K562 (cell line): ENCODE measurements at regions not wholly inside any gene's neighbourhood (a gene's known extent, or its start where the extent isn't known, plus 50 kb on each side); places are given as distances from the start of the nearest gene placed in this dataset.
A peak's percentile ranks its signal among the peaks of the same experiment; 100 is the strongest.

ENCODE experiments used
- CBFA2T2 ChIP-seq: fragments of 450-650 bp; conservative IDR thresholded peaks from 2 replicates; pipeline ENCODE4 v1.6.1; 2017; ENCODE audit warnings: mild to moderate bottlenecking
- CHAMP1 ChIP-seq: fragments of 450-650 bp; IDR thresholded peaks from 2 replicates; pipeline ENCODE4 v1.6.1; 2016; ENCODE audit warnings: mild to moderate bottlenecking
- FOSL1 ChIP-seq: fragments of 200-800 bp; sonication (Bioruptor generic); conservative IDR thresholded peaks from 2 replicates; pipeline ENCODE4 v1.6.1; 2016; ENCODE audit warnings: missing genetic modification characterization, missing compliant biosample characterization
- FOXJ3 ChIP-seq: sonication (generic); formaldehyde crosslinking; IDR thresholded peaks from 2 replicates; pipeline ENCODE4 v1.4.0; 2020; ENCODE audit warnings: mild to moderate bottlenecking, missing genetic modification reagents
- HDAC8 ChIP-seq: fragments of 450-650 bp; IDR thresholded peaks from 2 replicates; pipeline ENCODE4 v1.6.1; 2016; ENCODE audit warnings: mild to moderate bottlenecking, missing genetic modification characterization, moderate library complexity, missing compliant biosample characterization
- NCOA4 ChIP-seq: fragments of 450-650 bp; IDR thresholded peaks from 2 replicates; pipeline ENCODE4 v1.6.1; 2018; ENCODE audit warnings: mild to moderate bottlenecking; ENCODE audit not compliant: partially characterized antibody
- POLR2H ChIP-seq: IDR thresholded peaks from 2 replicates; pipeline ENCODE4 v1.6.1; 2016; ENCODE audit warnings: missing genetic modification characterization, low read depth, mild to moderate bottlenecking, control low read depth, missing compliant biosample characterization, moderate library complexity
- SAFB ChIP-seq: fragments of 200-400 bp; formaldehyde crosslinking; IDR thresholded peaks from 2 replicates; pipeline ENCODE4 v1.6.1; 2017; ENCODE audit warnings: low read depth, low read length, borderline replicate concordance
- SFPQ ChIP-seq: fragments of 200-400 bp; formaldehyde crosslinking; IDR thresholded peaks from 2 replicates; pipeline ENCODE4 v1.6.1; 2017; ENCODE audit warnings: mild to moderate bottlenecking, low read depth, low read length, moderate library complexity
- TFAM ChIP-seq: fragments of 250-450 bp; sonication (Bioruptor Pico); conservative IDR thresholded peaks from 2 replicates; pipeline ENCODE4 v1.5.0; 2021; ENCODE audit warnings: mild to moderate bottlenecking, moderate library complexity
- VEZF1 ChIP-seq: fragments of 200-800 bp; sonication (Bioruptor generic); IDR thresholded peaks from 2 replicates; pipeline ENCODE4 v1.6.1; 2017; ENCODE audit warnings: missing genetic modification characterization, missing compliant biosample characterization
- WHSC1 ChIP-seq: IDR thresholded peaks from one replicate; pipeline ENCODE4 v1.6.1; 2012; ENCODE audit warnings: low read length, control low read depth, inconsistent platforms
- ZNF165 ChIP-seq: fragments of 250-450 bp; sonication (Bioruptor Pico); IDR thresholded peaks from 2 replicates; pipeline ENCODE4 v1.4.0; 2020; ENCODE audit warnings: borderline replicate concordance
- ZNF316 ChIP-seq: fragments of 450-650 bp; IDR thresholded peaks from 2 replicates; pipeline ENCODE4 v1.6.1; 2016
- ZNF398 ChIP-seq: fragments of 250-450 bp; sonication (Bioruptor Pico); IDR thresholded peaks from 2 replicates; pipeline ENCODE4 v1.8.0; 2021; ENCODE audit warnings: moderate library complexity, mild to moderate bottlenecking, inconsistent platforms
- ZNF609 ChIP-seq: sonication (generic); formaldehyde crosslinking; IDR thresholded peaks from 2 replicates; pipeline ENCODE4 v1.8.1; 2023; ENCODE audit warnings: missing genetic modification reagents, mild to moderate bottlenecking, borderline replicate concordance

- TF ChIP-seq ZNF609, result no peak
- TF ChIP-seq ZNF398, result no peak
- no peak for TF ChIP-seq FOSL1 (tag)
- TF ChIP-seq SFPQ, result no peak
- TF ChIP-seq NCOA4, result no peak
- TF ChIP-seq FOXJ3, result no peak
- no peak for TF ChIP-seq POLR2H
- TF ChIP-seq VEZF1 (CRISPR knock-in tag), result peak; percentile 49
- TF ChIP-seq HDAC8 (tag), result no peak
- no peak for TF ChIP-seq TFAM (CRISPR knock-in tag)
- TF ChIP-seq ZNF316, result no peak
- TF ChIP-seq CHAMP1, result peak; percentile 54; the same call in 1 of the 2 replicates
- TF ChIP-seq SAFB, result no peak
- no peak for TF ChIP-seq ZNF165 (CRISPR knock-in tag)
- no peak for TF ChIP-seq CBFA2T2
- TF ChIP-seq WHSC1, result no peak
These were observed 57.6 kb upstream of the SCAF8 start (continued) for GRCh38 chr6:154675602-154676088.
